ENCODE measurements at regions not wholly inside any gene's neighbourhood (a gene's known extent, or its start where the extent isn't known, plus 50 kb on each side); places are given as distances from the start of the nearest gene placed in this dataset.

DNA sequence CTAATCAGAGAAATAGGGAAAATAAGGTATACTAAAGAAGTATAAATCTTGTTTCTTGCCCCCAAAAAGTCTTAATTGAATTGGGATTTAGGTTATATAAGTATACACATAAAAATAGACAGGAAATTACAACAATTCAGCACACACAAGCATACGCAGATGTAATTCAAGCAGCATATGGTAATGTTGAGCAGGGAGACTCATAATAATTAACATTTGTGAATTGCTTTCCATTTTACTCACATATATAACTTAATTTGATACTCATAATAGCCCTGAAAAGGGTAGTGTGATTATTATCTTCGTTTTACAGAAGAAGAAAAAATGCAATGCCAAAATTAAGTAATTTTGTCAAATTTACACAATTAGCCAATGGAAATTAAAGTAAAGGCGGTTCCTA lies 313.5 kb upstream of the ECI2 start:
- TF ChIP-seq ARNTL (CRISPR knock-in tag; IDR thresholded peaks at IDR 0.05; ENCODE audit: borderline replicate concordance, low read depth) (no peak), ZFP30 (CRISPR knock-in tag; IDR thresholded peaks at IDR 0.05) (no peak), BACH2 (CRISPR knock-in tag; IDR thresholded peaks at IDR 0.05; ENCODE audit: borderline replicate concordance) (no peak), ZFP3 (CRISPR knock-in tag; IDR thresholded peaks at IDR 0.05) (no peak), ZNF8 (CRISPR knock-in tag; IDR thresholded peaks at IDR 0.05) (no peak), ZNF70 (CRISPR knock-in tag; IDR thresholded peaks at IDR 0.05) (no peak), ESRRG (CRISPR knock-in tag; IDR thresholded peaks at IDR 0.05) (no peak), SNAI2 (CRISPR knock-in tag; IDR thresholded peaks at IDR 0.05) (no peak)
- TF ChIP-seq, protein P1, sequence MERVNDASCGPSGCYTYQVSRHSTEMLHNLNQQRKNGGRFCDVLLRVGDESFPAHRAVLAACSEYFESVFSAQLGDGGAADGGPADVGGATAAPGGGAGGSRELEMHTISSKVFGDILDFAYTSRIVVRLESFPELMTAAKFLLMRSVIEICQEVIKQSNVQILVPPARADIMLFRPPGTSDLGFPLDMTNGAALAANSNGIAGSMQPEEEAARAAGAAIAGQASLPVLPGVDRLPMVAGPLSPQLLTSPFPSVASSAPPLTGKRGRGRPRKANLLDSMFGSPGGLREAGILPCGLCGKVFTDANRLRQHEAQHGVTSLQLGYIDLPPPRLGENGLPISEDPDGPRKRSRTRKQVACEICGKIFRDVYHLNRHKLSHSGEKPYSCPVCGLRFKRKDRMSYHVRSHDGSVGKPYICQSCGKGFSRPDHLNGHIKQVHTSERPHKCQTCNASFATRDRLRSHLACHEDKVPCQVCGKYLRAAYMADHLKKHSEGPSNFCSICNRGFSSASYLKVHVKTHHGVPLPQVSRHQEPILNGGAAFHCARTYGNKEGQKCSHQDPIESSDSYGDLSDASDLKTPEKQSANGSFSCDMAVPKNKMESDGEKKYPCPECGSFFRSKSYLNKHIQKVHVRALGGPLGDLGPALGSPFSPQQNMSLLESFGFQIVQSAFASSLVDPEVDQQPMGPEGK (CRISPR knock-in tag; IDR thresholded peaks at IDR 0.05; ENCODE audit: borderline replicate concordance) = no peak
- TF ChIP-seq, protein P2, sequence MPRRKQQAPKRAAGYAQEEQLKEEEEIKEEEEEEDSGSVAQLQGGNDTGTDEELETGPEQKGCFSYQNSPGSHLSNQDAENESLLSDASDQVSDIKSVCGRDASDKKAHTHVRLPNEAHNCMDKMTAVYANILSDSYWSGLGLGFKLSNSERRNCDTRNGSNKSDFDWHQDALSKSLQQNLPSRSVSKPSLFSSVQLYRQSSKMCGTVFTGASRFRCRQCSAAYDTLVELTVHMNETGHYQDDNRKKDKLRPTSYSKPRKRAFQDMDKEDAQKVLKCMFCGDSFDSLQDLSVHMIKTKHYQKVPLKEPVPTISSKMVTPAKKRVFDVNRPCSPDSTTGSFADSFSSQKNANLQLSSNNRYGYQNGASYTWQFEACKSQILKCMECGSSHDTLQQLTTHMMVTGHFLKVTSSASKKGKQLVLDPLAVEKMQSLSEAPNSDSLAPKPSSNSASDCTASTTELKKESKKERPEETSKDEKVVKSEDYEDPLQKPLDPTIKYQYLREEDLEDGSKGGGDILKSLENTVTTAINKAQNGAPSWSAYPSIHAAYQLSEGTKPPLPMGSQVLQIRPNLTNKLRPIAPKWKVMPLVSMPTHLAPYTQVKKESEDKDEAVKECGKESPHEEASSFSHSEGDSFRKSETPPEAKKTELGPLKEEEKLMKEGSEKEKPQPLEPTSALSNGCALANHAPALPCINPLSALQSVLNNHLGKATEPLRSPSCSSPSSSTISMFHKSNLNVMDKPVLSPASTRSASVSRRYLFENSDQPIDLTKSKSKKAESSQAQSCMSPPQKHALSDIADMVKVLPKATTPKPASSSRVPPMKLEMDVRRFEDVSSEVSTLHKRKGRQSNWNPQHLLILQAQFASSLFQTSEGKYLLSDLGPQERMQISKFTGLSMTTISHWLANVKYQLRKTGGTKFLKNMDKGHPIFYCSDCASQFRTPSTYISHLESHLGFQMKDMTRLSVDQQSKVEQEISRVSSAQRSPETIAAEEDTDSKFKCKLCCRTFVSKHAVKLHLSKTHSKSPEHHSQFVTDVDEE (CRISPR knock-in tag; IDR thresholded peaks at IDR 0.05) = no peak

Measured in SK-N-SH treated with all-trans-retinoic acid at 6 μM for 48 hours (cell line).